RWPE2 (cell line): ENCODE measurements at regions not wholly inside any gene's neighbourhood (a gene's known extent, or its start where the extent isn't known, plus 50 kb on each side); places are given as distances from the start of the nearest gene placed in this dataset.

Experiments used
- ATAC-seq: fragments of 200-7000 bp; cut with Tn5 transposase; 3 replicates; pipeline ENCODE4 v1.9.1; 2021; ENCODE audit warnings: low read depth
- DNase-seq: peaks from one replicate; pipeline ENCODE4 v3.0.0-alpha.2; 2020; ENCODE audit warnings: low spot score
- H3K27ac ChIP-seq: fragments of 450-650 bp; 2 replicates; pipeline ENCODE4 v1.5.1; 2017; ENCODE audit warnings: mild to moderate bottlenecking; ENCODE audit not compliant: poor library complexity, severe bottlenecking
- H3K27me3 ChIP-seq: fragments of 250-450 bp; sonication (Bioruptor Pico); 2 replicates; pipeline ENCODE4 v1.5.1; 2021; ENCODE audit warnings: mild to moderate bottlenecking, moderate library complexity; ENCODE audit not compliant: insufficient read depth, poor library complexity, severe bottlenecking
- H3K36me3 ChIP-seq: fragments of 250-450 bp; sonication (Bioruptor Pico); 2 replicates; pipeline ENCODE4 v1.5.1; 2020; ENCODE audit warnings: low read depth, mild to moderate bottlenecking, moderate library complexity
- H3K4me1 ChIP-seq: fragments of 250-450 bp; sonication (Bioruptor Pico); 2 replicates; pipeline ENCODE4 v1.5.1; 2021; ENCODE audit warnings: mild to moderate bottlenecking, moderate library complexity; ENCODE audit not compliant: insufficient read depth, poor library complexity, severe bottlenecking
- H3K4me3 ChIP-seq: fragments of 250-450 bp; sonication (Bioruptor Pico); 2 replicates; pipeline ENCODE4 v1.5.1; 2021; ENCODE audit warnings: mild to moderate bottlenecking, moderate library complexity; ENCODE audit not compliant: severe bottlenecking
- H3K9me3 ChIP-seq: fragments of 250-450 bp; sonication (Bioruptor Pico); 2 replicates; pipeline ENCODE4 v1.5.1; 2021; ENCODE audit warnings: mild to moderate bottlenecking, moderate library complexity; ENCODE audit not compliant: severe bottlenecking
- TF ChIP-seq, protein P1 (sequence below): fragments of 450-650 bp; IDR thresholded peaks from one replicate; pipeline ENCODE4 v1.5.1; 2017; ENCODE audit warnings: mild to moderate bottlenecking, moderate library complexity; ENCODE audit not compliant: poor library complexity, severe bottlenecking

DNA sequence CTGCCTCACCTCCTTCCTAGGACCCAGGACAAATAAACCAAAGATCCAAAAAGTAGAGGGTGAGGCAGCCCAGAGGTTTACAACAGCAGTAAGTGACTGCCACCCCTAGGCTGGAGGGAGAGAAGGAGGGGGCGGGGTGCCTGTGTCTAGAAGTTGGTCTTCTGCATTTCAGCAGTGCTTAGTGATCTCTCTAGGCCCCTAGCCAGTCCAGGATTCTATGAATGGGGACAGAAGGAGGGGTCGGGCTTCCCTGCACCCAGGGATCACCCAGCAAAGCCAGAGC, 62.8 kb upstream of the KDM7A start:
- TF ChIP-seq, protein P1, sequence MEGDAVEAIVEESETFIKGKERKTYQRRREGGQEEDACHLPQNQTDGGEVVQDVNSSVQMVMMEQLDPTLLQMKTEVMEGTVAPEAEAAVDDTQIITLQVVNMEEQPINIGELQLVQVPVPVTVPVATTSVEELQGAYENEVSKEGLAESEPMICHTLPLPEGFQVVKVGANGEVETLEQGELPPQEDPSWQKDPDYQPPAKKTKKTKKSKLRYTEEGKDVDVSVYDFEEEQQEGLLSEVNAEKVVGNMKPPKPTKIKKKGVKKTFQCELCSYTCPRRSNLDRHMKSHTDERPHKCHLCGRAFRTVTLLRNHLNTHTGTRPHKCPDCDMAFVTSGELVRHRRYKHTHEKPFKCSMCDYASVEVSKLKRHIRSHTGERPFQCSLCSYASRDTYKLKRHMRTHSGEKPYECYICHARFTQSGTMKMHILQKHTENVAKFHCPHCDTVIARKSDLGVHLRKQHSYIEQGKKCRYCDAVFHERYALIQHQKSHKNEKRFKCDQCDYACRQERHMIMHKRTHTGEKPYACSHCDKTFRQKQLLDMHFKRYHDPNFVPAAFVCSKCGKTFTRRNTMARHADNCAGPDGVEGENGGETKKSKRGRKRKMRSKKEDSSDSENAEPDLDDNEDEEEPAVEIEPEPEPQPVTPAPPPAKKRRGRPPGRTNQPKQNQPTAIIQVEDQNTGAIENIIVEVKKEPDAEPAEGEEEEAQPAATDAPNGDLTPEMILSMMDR: no peak
- Histone ChIP-seq H3K27me3 (no peaks in the 10 kb centered on the region), H3K27ac (no peak overlapping the region), H3K9me3 (no peaks in the 10 kb centered on the region), H3K4me1 (no peaks in the 10 kb centered on the region), H3K4me3 (no peak overlapping the region), H3K36me3 (no peaks in the 10 kb centered on the region)
- ATAC-seq (no peak), DNase-seq (no peak)

DNA sequence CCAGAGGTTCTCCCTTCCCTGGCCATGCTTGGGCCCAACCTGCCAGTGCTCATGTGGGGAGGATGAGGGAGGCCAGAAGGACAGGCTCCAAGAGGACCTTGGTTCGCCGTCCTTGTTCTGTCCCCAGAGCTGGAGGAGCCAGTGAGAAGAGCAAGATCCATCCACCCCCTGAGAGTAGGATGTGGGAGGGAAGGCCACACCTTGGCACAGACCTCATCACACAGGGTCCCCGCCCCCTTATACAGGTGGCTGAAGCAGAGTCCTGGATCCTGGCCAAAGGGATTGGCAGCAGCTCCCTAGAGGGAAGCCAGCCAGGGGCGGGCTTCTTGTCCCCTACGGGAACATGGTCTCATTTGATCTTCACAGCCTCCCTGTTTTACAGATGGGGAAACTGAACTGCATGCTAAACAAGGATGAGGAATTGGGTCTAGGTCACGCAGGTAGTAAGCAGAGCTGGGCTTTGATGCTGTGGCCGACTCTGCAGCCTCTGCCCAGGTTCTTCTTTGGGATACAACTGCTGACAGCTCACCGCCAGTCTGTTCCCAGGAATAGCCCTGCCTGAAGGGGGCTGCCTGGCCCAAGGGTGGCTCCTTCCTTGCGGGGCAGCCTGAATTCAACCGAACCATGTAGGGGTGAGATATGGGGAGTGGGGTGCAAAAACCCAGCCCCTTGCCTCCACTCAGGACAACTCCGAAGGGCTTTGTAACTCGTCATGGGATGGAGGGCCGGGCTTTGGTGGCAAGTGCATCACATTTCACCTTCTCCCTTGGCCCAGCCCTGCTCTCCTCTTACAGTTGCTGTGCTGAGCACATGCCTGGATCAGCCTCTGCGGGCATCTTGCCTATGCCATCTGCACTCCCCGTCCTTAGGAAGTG, 62.2 kb upstream of the KDM7A start:
- ATAC-seq (peak; percentile 46), DNase-seq (no peak)
- Histone ChIP-seq H3K4me1 (no peaks in the 10 kb centered on the region), H3K4me3 (no peak overlapping the region), H3K27me3 (no peaks in the 10 kb centered on the region), H3K9me3 (no peaks in the 10 kb centered on the region), H3K36me3 (no peaks in the 10 kb centered on the region), H3K27ac (no peak overlapping the region)
- TF ChIP-seq, protein P1: no peak

DNA sequence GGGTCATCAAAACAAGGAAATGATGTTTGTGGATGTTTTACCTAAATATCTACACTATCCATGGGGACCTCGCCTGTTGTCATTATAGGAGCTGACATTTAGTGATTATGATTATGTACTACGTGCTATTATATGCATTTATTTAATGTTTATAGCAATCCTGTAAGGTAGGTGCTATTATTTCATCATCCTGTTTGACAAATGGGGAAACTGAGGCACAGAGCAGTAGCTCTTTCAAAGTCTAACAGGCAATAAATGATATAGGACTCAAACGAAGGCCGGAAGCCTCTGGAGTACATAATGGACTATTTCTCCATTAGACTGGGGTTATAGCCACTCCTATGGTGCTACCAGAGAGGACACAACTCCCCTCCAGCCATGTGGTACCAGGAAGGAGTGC, 60.6 kb upstream of the KDM7A start:
- no peak for ATAC-seq
- TF ChIP-seq, protein P1: no peak
- no peak overlapping the region for H3K4me3 ChIP-seq
- H3K27me3 ChIP-seq: no peaks in the 10 kb centered on the region
- no peaks in the 10 kb centered on the region for H3K4me1 ChIP-seq
- no peaks in the 10 kb centered on the region for H3K9me3 ChIP-seq
- H3K27ac ChIP-seq: no peak overlapping the region
- DNase-seq: no peak
- no peaks in the 10 kb centered on the region for H3K36me3 ChIP-seq

DNA sequence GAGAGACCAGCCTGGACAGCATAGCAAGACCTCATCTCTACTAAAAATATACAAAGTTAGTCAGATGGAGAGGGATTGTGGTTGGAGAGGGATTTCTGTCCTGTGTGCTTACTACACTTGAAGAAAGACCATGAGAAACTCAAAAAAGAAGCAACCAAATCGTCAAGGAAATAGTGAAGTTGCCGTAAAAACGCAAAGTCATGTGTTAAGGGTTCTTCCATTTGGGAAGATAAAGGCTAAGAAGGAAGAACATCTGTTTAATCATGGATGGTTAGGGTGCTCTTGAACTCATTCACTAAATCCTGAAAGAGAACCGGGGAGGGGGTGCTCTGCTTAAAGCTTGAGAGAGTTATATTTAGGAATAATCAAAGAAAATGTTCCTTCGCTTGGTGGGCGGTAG, 59.8 kb upstream of the KDM7A start:
- Histone ChIP-seq H3K27ac (no peak overlapping the region), H3K36me3 (no peaks in the 10 kb centered on the region), H3K4me1 (no peaks in the 10 kb centered on the region), H3K9me3 (no peaks in the 10 kb centered on the region), H3K4me3 (no peak overlapping the region), H3K27me3 (no peaks in the 10 kb centered on the region)
- ATAC-seq (no peak), DNase-seq (no peak)
- TF ChIP-seq, protein P1: no peak

DNA sequence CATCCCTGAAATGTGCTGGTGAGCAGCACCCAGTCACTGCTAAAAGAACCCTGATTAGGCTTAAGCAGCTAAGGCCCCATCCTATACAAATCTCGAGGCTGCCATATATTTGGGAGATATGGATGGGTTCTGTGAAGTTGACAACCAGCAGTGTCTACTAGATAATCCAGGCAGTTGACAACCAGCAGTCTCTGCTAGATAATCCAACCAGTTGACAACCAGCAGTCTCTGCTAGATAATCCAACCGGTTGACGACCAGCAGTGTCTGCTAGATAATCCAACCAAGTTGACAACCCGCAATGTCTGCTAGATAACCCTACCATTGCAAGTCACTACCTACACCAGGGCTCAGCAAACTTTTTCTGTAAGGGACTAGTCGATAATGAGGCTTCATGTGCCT, 58.3 kb upstream of the KDM7A start:
- Histone ChIP-seq H3K27ac (no peak overlapping the region), H3K9me3 (no peaks in the 10 kb centered on the region), H3K4me1 (no peaks in the 10 kb centered on the region), H3K36me3 (no peaks in the 10 kb centered on the region), H3K4me3 (no peak overlapping the region), H3K27me3 (no peaks in the 10 kb centered on the region)
- no peak for ATAC-seq
- TF ChIP-seq, protein P1: no peak
- DNase-seq: no peak
